Endodermal cell (in vitro differentiated cells): ENCODE measurements at regions not wholly inside any gene's neighbourhood (a gene's known extent, or its start where the extent isn't known, plus 50 kb on each side); places are given as distances from the start of the nearest gene placed in this dataset.
A peak's percentile ranks its signal among the peaks of the same experiment; 100 is the strongest.
"Not testable (repeated sequence)": the region's sequence is repeated elsewhere in the genome, so short reads cannot be mapped to it uniquely, and the experiment has no call there.

Experiments
- DNase-seq: peaks from one replicate; pipeline ENCODE4 v3.0.0-alpha.2; 2017
- H3K27ac ChIP-seq: 2 replicates; pipeline ENCODE4 v1.5.1; 2013; ENCODE audit warnings: mild to moderate bottlenecking, low read depth, low read length, moderate library complexity
- H3K27me3 ChIP-seq: 2 replicates; pipeline ENCODE4 v1.6.1; 2013; ENCODE audit warnings: mild to moderate bottlenecking, low read length, moderate library complexity; ENCODE audit not compliant: insufficient read depth, control insufficient read depth, poor library complexity, severe bottlenecking
- H3K36me3 ChIP-seq: 2 replicates; pipeline ENCODE4 v1.7.0; 2013; ENCODE audit warnings: mild to moderate bottlenecking, low read length, moderate library complexity; ENCODE audit not compliant: control insufficient read depth, insufficient read depth
- H3K4me1 ChIP-seq: one replicate; pipeline ENCODE4 v1.7.0; 2013; ENCODE audit warnings: low read length; ENCODE audit not compliant: control insufficient read depth, insufficient read depth
- H3K4me3 ChIP-seq: 2 replicates; pipeline ENCODE4 v1.5.1; 2013; ENCODE audit warnings: mild to moderate bottlenecking, low read length, moderate library complexity
- H3K9ac ChIP-seq: 2 replicates; pipeline ENCODE4 v1.6.1; 2013; ENCODE audit warnings: mild to moderate bottlenecking, low read length, moderate library complexity; ENCODE audit not compliant: poor library complexity, severe bottlenecking; ENCODE audit errors: extremely low read depth
- H3K9me3 ChIP-seq: 2 replicates; pipeline ENCODE4 v1.6.1; 2013; ENCODE audit warnings: mild to moderate bottlenecking, low read length, moderate library complexity; ENCODE audit not compliant: control insufficient read depth
- H3K27ac Mint-ChIP-seq: 2 replicates; pipeline ENCODE4 v1.8.0; 2020; ENCODE audit warnings: mixed read lengths
- H3K27me3 Mint-ChIP-seq: 2 replicates; pipeline ENCODE4 v1.8.0; 2021; ENCODE audit warnings: mild to moderate bottlenecking, mixed read lengths; ENCODE audit not compliant: insufficient read depth
- H3K36me3 Mint-ChIP-seq: 2 replicates; pipeline ENCODE4 v1.8.0; 2020; ENCODE audit warnings: low read depth, mixed read lengths
- H3K4me1 Mint-ChIP-seq: 2 replicates; pipeline ENCODE4 v1.8.0; 2020; ENCODE audit warnings: mixed read lengths
- H3K4me3 Mint-ChIP-seq: 2 replicates; pipeline ENCODE4 v1.8.0; 2020; ENCODE audit warnings: mild to moderate bottlenecking, moderate library complexity, mixed read lengths
- H3K9me3 Mint-ChIP-seq: 2 replicates; pipeline ENCODE4 v1.8.0; 2020; ENCODE audit warnings: mild to moderate bottlenecking, mixed read lengths
- WGBS, 2 experiments: methylation state at CpG; one replicate each; pipeline versions ENCODE4 v1.1.5 to v1.1.7; 2013; ENCODE audit warnings: missing lambda C conversion rate in 2 of 2, mixed read lengths in 1 of 2; ENCODE audit not compliant: insufficient coverage in 1 of 2, insufficient read length in 1 of 2; 5-methylcytosine and 5-hydroxymethylcytosine counted together
- TF ChIP-seq, protein P1 (sequence below): fragments of 200-600 bp; sonication (generic); conservative IDR thresholded peaks from 2 replicates; pipeline ENCODE4 v1.5.0; 2021; ENCODE audit warnings: antibody characterized with exemption, mild to moderate bottlenecking

GRCh38 chr5:21654-22233 lies 70.2 kb upstream of the PLEKHG4B start:
- WGBS, 2 experiments: 61 to 75% methylated on average over 4 to 5 of the region's 5 CpGs
- no peak overlapping the region for H3K4me3 ChIP-seq

DNA sequence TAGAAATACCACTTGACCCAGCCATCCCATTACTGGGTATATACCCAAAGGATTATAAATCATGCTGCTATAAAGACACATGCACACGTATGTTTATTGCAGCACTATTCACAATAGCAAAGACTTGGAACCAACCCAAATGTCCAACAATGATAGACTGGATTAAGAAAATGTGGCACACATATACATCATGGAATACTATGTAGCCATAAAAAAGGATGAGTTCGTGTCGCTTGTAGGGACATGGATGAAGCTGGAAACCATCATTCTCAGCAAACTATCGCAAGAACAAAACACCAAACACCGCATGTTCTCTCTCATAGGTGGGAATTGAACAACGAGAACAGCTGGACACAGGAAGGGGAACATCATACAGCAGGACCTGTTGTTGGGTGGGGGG lies 68.1 kb upstream of the PLEKHG4B start:
- DNase-seq, H3K27me3 ChIP-seq, H3K4me1 ChIP-seq, H3K27ac Mint-ChIP-seq, H3K4me3 ChIP-seq, H3K4me3 Mint-ChIP-seq, H3K36me3 Mint-ChIP-seq, H3K27ac ChIP-seq, H3K9ac ChIP-seq, H3K9me3 ChIP-seq, H3K4me1 Mint-ChIP-seq, H3K36me3 ChIP-seq: not testable (repeated sequence)
- 92 to 93% methylated on average over 4 to 5 of the region's 6 CpGs for WGBS, 2 experiments
- peaks cover 19% of the 10 kb centered on the region for H3K9me3 Mint-ChIP-seq
- peaks cover 53% of the 10 kb centered on the region for H3K27me3 Mint-ChIP-seq

More at GRCh38 chr5:21654-22233, 70.2 kb upstream of the PLEKHG4B start:
- no peaks in the 10 kb centered on the region for H3K36me3 Mint-ChIP-seq
- H3K27me3 Mint-ChIP-seq: peaks cover 46% of the 10 kb centered on the region
- H3K27me3 ChIP-seq: no peaks in the 10 kb centered on the region
- H3K36me3 ChIP-seq: no peaks in the 10 kb centered on the region
- no peak for DNase-seq
- no peaks in the 10 kb centered on the region for H3K9me3 ChIP-seq
- H3K4me1 ChIP-seq: no peaks in the 10 kb centered on the region
- H3K9ac ChIP-seq: no peak overlapping the region
- no peaks in the 10 kb centered on the region for H3K4me1 Mint-ChIP-seq
- TF ChIP-seq, protein P1, sequence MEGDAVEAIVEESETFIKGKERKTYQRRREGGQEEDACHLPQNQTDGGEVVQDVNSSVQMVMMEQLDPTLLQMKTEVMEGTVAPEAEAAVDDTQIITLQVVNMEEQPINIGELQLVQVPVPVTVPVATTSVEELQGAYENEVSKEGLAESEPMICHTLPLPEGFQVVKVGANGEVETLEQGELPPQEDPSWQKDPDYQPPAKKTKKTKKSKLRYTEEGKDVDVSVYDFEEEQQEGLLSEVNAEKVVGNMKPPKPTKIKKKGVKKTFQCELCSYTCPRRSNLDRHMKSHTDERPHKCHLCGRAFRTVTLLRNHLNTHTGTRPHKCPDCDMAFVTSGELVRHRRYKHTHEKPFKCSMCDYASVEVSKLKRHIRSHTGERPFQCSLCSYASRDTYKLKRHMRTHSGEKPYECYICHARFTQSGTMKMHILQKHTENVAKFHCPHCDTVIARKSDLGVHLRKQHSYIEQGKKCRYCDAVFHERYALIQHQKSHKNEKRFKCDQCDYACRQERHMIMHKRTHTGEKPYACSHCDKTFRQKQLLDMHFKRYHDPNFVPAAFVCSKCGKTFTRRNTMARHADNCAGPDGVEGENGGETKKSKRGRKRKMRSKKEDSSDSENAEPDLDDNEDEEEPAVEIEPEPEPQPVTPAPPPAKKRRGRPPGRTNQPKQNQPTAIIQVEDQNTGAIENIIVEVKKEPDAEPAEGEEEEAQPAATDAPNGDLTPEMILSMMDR: peak; percentile 55
- no peak overlapping the region for H3K27ac ChIP-seq
- H3K9me3 Mint-ChIP-seq: no peaks in the 10 kb centered on the region
- no peak overlapping the region for H3K4me3 Mint-ChIP-seq
- H3K27ac Mint-ChIP-seq: no peak overlapping the region

DNA sequence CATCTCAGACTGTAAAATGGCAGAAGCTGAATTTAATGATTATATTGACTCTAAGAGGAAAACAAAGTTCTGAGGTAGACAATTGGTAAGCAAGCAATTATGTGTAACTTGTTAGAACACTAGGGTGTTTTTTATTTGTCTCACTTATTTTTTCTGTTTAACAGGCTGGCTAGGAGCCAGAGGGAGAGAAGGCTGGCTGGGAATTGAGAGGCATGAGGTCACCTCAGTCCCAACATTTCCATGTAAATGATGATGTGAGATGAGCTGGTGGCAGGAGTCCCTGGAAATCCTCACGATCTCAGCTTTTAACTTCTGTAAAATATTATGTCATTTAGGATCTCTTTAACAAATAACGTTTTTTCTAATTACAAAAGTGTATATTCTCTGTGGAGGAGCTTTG lies 66.9 kb upstream of the PLEKHG4B start:
- peaks cover 25% of the 10 kb centered on the region for H3K9me3 Mint-ChIP-seq
- peaks cover 58% of the 10 kb centered on the region for H3K27me3 Mint-ChIP-seq
- not testable (repeated sequence) for H3K36me3 ChIP-seq, H3K4me1 Mint-ChIP-seq, H3K27ac ChIP-seq, DNase-seq, H3K27me3 ChIP-seq, H3K4me3 Mint-ChIP-seq, H3K36me3 Mint-ChIP-seq, H3K4me1 ChIP-seq, H3K27ac Mint-ChIP-seq, H3K9me3 ChIP-seq, H3K4me3 ChIP-seq, H3K9ac ChIP-seq
- WGBS, 2 experiments: no CpG with 5 or more reads among the region's 2 CpGs

- peaks cover 33% of the 10 kb centered on the region for H3K27me3 ChIP-seq
- Mint-ChIP-seq H3K27me3 (peaks cover 68% of the 10 kb centered on the region), H3K4me1 (no peaks in the 10 kb centered on the region), H3K27ac (no peak overlapping the region), H3K36me3 (no peaks in the 10 kb centered on the region), H3K4me3 (no peak overlapping the region), H3K9me3 (peaks cover 25% of the 10 kb centered on the region)
- 80 to 100% methylated on average over 1 to 4 of the region's 4 CpGs for WGBS, 2 experiments
- no peak overlapping the region for H3K4me3 ChIP-seq
- H3K36me3 ChIP-seq: no peaks in the 10 kb centered on the region
- no peak overlapping the region for H3K9ac ChIP-seq
- TF ChIP-seq, protein P1: no peak
- no peak for DNase-seq
- H3K4me1 ChIP-seq: no peaks in the 10 kb centered on the region
- peaks cover 4% of the 10 kb centered on the region for H3K9me3 ChIP-seq
- no peak overlapping the region for H3K27ac ChIP-seq
These were observed 61.8 kb upstream of the PLEKHG4B start for GRCh38 chr5:30131-30530.

- not testable (repeated sequence) for H3K4me3 Mint-ChIP-seq, H3K27ac Mint-ChIP-seq, DNase-seq, H3K4me1 ChIP-seq, H3K4me1 Mint-ChIP-seq, H3K9me3 ChIP-seq, H3K27ac ChIP-seq, H3K36me3 Mint-ChIP-seq, H3K36me3 ChIP-seq, H3K4me3 ChIP-seq, H3K9ac ChIP-seq
- H3K27me3 Mint-ChIP-seq: peaks cover 69% of the 10 kb centered on the region
- H3K27me3 ChIP-seq: peaks cover 33% of the 10 kb centered on the region
- H3K9me3 Mint-ChIP-seq: peaks cover 25% of the 10 kb centered on the region
- 78 to 81% methylated on average over 6 of the region's 6 CpGs for WGBS, 2 experiments
These were observed 61.4 kb upstream of the PLEKHG4B start for GRCh38 chr5:30556-30955.
